Astrocyte of the cerebellum (primary cell): ENCODE measurements at regions not wholly inside any gene's neighbourhood (a gene's known extent, or its start where the extent isn't known, plus 50 kb on each side); places are given as distances from the start of the nearest gene placed in this dataset.
"Not testable (repeated sequence)": the region's sequence is repeated elsewhere in the genome, so short reads cannot be mapped to it uniquely, and the experiment has no call there.

ENCODE experiments used
- DNase-seq: peaks from one replicate; pipeline ENCODE4 v3.0.0-alpha.2; 2011; ENCODE audit warnings: low read depth
- H3K4me3 ChIP-seq: 2 replicates; pipeline ENCODE4 v1.5.1; 2011; ENCODE audit warnings: mild to moderate bottlenecking, low read depth, low read length, moderate library complexity
- CTCF ChIP-seq: IDR thresholded peaks from 2 replicates; pipeline ENCODE4 v1.5.1; 2012; ENCODE audit warnings: low read length, low read depth, moderate library complexity, mild to moderate bottlenecking; ENCODE audit errors: missing control alignments
- in situ Hi-C: cut with HindIII; loops from 2 replicates; pipeline ENCODE4 v1.10.0; 2017; ENCODE audit warnings: low sequenced_read_pairs

GRCh38 chrX:28178206-28178605 is 197.0 kb upstream of the DCAF8L1 start:
- in situ Hi-C loops = no loop called here
- H3K4me3 ChIP-seq = no peak overlapping the region
- no peak for DNase-seq
- TF ChIP-seq CTCF = no peak

GRCh38 chrX:28177202-28177601 is 196.0 kb upstream of the DCAF8L1 start:
- in situ Hi-C loops = no loop called here
- no peak for DNase-seq
- TF ChIP-seq CTCF = peak; percentile 18
- no peak overlapping the region for H3K4me3 ChIP-seq

- in situ Hi-C loops = no loop called here
- no peak for TF ChIP-seq CTCF
- no peak overlapping the region for H3K4me3 ChIP-seq
- DNase-seq = no peak
Observed at GRCh38 chrX:28170713-28171112, 189.5 kb upstream of the DCAF8L1 start.

GRCh38 chrX:28158019-28158777 is 176.9 kb upstream of the DCAF8L1 start:
- DNase-seq = no peak

GRCh38 chrX:28152263-28152662 is 171.0 kb upstream of the DCAF8L1 start:
- in situ Hi-C loops, H3K4me3 ChIP-seq, DNase-seq: not testable (repeated sequence)

More at GRCh38 chrX:28158019-28158777, 176.9 kb upstream of the DCAF8L1 start:
- no peak for TF ChIP-seq CTCF
- in situ Hi-C loops = no loop called here
- H3K4me3 ChIP-seq = no peak overlapping the region

GRCh38 chrX:28135378-28136047 is 154.3 kb upstream of the DCAF8L1 start:
- DNase-seq = peak; percentile 49
- no peak for TF ChIP-seq CTCF
- in situ Hi-C loops = no loop called here
- no peak overlapping the region for H3K4me3 ChIP-seq

- DNase-seq = no peak
- in situ Hi-C loops = no loop called here
Observed at GRCh38 chrX:28133763-28134162, 152.5 kb upstream of the DCAF8L1 start.

More at GRCh38 chrX:28133763-28134162, 152.5 kb upstream of the DCAF8L1 start:
- TF ChIP-seq CTCF = no peak
- H3K4me3 ChIP-seq = no peak overlapping the region
